Fibroblast of pulmonary artery (primary cell): ENCODE measurements at regions not wholly inside any gene's neighbourhood (a gene's known extent, or its start where the extent isn't known, plus 50 kb on each side); places are given as distances from the start of the nearest gene placed in this dataset.

Source experiments
- DNase-seq: peaks from one replicate; pipeline ENCODE4 v3.0.0-alpha.2; 2010; ENCODE audit warnings: low read depth
- H3K4me3 ChIP-seq: replicated peaks from 2 replicates; pipeline ENCODE4 v1.5.1; 2011; ENCODE audit warnings: low read depth, mild to moderate bottlenecking, control low read depth, low read length, moderate library complexity
- CTCF ChIP-seq: IDR thresholded peaks from 2 replicates; pipeline ENCODE4 v1.5.1; 2011; ENCODE audit warnings: mild to moderate bottlenecking, control low read depth, low read length, inconsistent platforms; ENCODE audit errors: missing control alignments

GRCh38 chr9:115192280-115192679 lies 74.3 kb upstream of the TNC start:
- H3K4me3 ChIP-seq: no peak overlapping the region
- DNase-seq: no peak
- TF ChIP-seq CTCF: no peak

GRCh38 chr9:115192835-115193525 lies 75.0 kb upstream of the TNC start:
- no peak for DNase-seq
- no peak for TF ChIP-seq CTCF
- H3K4me3 ChIP-seq: no peak overlapping the region

- no peak overlapping the region for H3K4me3 ChIP-seq
- no peak for DNase-seq
- TF ChIP-seq CTCF: no peak
Observed at GRCh38 chr9:115193777-115194176, 75.8 kb upstream of the TNC start.

GRCh38 chr9:115194216-115194615 lies 76.3 kb upstream of the TNC start:
- TF ChIP-seq CTCF: no peak
- no peak for DNase-seq
- H3K4me3 ChIP-seq: no peak overlapping the region

GRCh38 chr9:115195912-115196311 lies 78.0 kb upstream of the TNC start:
- DNase-seq: no peak
- H3K4me3 ChIP-seq: no peak overlapping the region
- TF ChIP-seq CTCF: no peak

- H3K4me3 ChIP-seq: no peak overlapping the region
- no peak for DNase-seq
- TF ChIP-seq CTCF: no peak
Observed at GRCh38 chr9:115196919-115197318, 79.0 kb upstream of the TNC start.

GRCh38 chr9:115198001-115198400 lies 80.0 kb upstream of the TNC start:
- peak; percentile 29 for DNase-seq
- TF ChIP-seq CTCF: no peak
- H3K4me3 ChIP-seq: no peak overlapping the region
